ENCODE measurements at regions not wholly inside any gene's neighbourhood (a gene's known extent, or its start where the extent isn't known, plus 50 kb on each side); places are given as distances from the start of the nearest gene placed in this dataset.

DNA sequence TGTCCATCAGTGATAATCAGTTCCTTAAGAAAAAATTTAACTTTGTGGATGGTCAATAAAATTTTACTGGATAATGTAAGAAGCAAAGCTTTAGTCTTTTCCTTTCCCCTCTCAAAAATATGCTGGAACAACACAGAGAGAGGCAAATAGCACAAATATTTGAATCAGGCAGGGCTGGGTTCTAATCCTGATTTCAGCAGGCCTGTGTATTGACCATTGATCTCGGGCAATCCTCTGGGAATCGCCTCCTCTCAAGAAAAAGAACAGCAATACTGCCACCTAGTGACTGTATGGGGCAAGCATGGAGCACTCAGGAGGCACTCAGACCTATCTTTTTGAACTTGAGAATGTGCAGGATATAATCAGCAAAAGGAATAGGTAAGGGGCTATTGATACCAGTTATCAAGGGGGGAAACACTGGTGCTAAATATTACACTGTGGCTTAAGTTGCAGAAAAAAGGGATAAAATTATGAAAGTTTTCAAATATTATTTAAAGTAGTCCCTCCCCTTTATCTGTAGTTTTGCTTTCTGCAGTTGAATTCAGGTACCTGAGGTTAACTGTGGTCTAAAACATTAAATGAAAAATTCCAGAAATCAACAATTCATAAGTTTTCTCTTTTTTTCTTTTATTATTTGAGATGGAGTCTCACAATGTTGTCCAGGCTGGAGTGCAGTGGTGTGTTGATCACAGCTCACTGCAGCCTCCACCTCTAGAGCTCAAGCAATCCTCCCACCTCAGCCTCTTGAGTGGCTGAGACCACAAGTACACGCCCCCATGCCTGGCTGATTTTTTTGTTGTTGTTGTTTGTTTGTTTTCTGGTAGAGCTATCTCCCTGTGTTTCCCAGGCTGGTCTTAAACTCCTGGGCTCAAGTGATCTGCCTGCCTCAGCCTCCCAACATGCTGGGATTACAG lies 91.8 kb upstream of the NHSL1 start:
- DNase-seq (ENCODE audit: insufficient read length, low spot score) (no peak), FAIRE-seq (peak; percentile 45)
- TF ChIP-seq PAX5 (IDR thresholded peaks at IDR 0.05; ENCODE audit: insufficient read depth, low read length, severe bottlenecking), result no peak
- TF ChIP-seq POU2F2 (IDR thresholded peaks at IDR 0.05; ENCODE audit: low read depth, low read length), result no peak
- TF ChIP-seq SPI1 (IDR thresholded peaks at IDR 0.05; ENCODE audit: low read depth, low read length), result no peak
- no peak for TF ChIP-seq POLR2AphosphoS5 (IDR thresholded peaks at IDR 0.05; ENCODE audit: low read depth, low read length)

GRCh38 chr6:138592749-138593123 lies 93.4 kb upstream of the NHSL1 start:
- FAIRE-seq (no peak), DNase-seq (ENCODE audit: insufficient read length, low spot score) (no peak)
- TF ChIP-seq SPI1 (IDR thresholded peaks at IDR 0.05; ENCODE audit: low read depth, low read length) (peak; percentile 51), TAF1 (IDR thresholded peaks at IDR 0.05; ENCODE audit: low read depth, low read length) (no peak)

- peak; percentile 82 for FAIRE-seq
Measured at GRCh38 chr6:138593124-138593877, 94.0 kb upstream of the NHSL1 start.

GRCh38 chr6:138593909-138594757 lies 94.8 kb upstream of the NHSL1 start:
- no peak for DNase-seq (ENCODE audit: insufficient read length, low spot score)
- no peak for FAIRE-seq
- TF ChIP-seq SPI1 (IDR thresholded peaks at IDR 0.05; ENCODE audit: low read depth, low read length) (no peak), POU2F2 (IDR thresholded peaks at IDR 0.05; ENCODE audit: low read depth, low read length) (no peak), PAX5 (IDR thresholded peaks at IDR 0.05; ENCODE audit: insufficient read depth, low read length, severe bottlenecking) (no peak), POLR2AphosphoS5 (IDR thresholded peaks at IDR 0.05; ENCODE audit: low read depth, low read length) (no peak), POLR2A (IDR thresholded peaks at IDR 0.05; ENCODE audit: low read depth, low read length) (no peak), TAF1 (IDR thresholded peaks at IDR 0.05; ENCODE audit: low read depth, low read length) (no peak)

More at GRCh38 chr6:138593124-138593877, 94.0 kb upstream of the NHSL1 start:
- peak; percentile 22 for DNase-seq (ENCODE audit: insufficient read length, low spot score)
- TF ChIP-seq POLR2AphosphoS5 (IDR thresholded peaks at IDR 0.05; ENCODE audit: low read depth, low read length) (peak; percentile 77), TAF1 (IDR thresholded peaks at IDR 0.05; ENCODE audit: low read depth, low read length) (peak; percentile 69), POU2F2 (IDR thresholded peaks at IDR 0.05; ENCODE audit: low read depth, low read length) (peak; percentile 71), PAX5 (IDR thresholded peaks at IDR 0.05; ENCODE audit: insufficient read depth, low read length, severe bottlenecking) (no peak), SPI1 (IDR thresholded peaks at IDR 0.05; ENCODE audit: low read depth, low read length) (peak; percentile 61), POLR2A (IDR thresholded peaks at IDR 0.05; ENCODE audit: low read depth, low read length) (peak; percentile 79)

- TF ChIP-seq SPI1 (IDR thresholded peaks at IDR 0.05; ENCODE audit: low read depth, low read length) (no peak), POLR2AphosphoS5 (IDR thresholded peaks at IDR 0.05; ENCODE audit: low read depth, low read length) (no peak), POU2F2 (IDR thresholded peaks at IDR 0.05; ENCODE audit: low read depth, low read length) (no peak), POLR2A (IDR thresholded peaks at IDR 0.05; ENCODE audit: low read depth, low read length) (no peak), PAX5 (IDR thresholded peaks at IDR 0.05; ENCODE audit: insufficient read depth, low read length, severe bottlenecking) (no peak), TAF1 (IDR thresholded peaks at IDR 0.05; ENCODE audit: low read depth, low read length) (no peak)
- DNase-seq (ENCODE audit: insufficient read length, low spot score), result no peak
- FAIRE-seq, result no peak
Measured at GRCh38 chr6:138594758-138595140, 95.5 kb upstream of the NHSL1 start.

- FAIRE-seq (no peak), DNase-seq (ENCODE audit: insufficient read length, low spot score) (no peak)
- no peak for TF ChIP-seq TAF1 (IDR thresholded peaks at IDR 0.05; ENCODE audit: low read depth, low read length)
- no peak for TF ChIP-seq POLR2A (IDR thresholded peaks at IDR 0.05; ENCODE audit: low read depth, low read length)
- TF ChIP-seq POU2F2 (IDR thresholded peaks at IDR 0.05; ENCODE audit: low read depth, low read length), result no peak
Measured at GRCh38 chr6:138596126-138596525, 96.8 kb upstream of the NHSL1 start.

- TF ChIP-seq POLR2A (IDR thresholded peaks at IDR 0.05; ENCODE audit: low read depth, low read length) (no peak), TAF1 (IDR thresholded peaks at IDR 0.05; ENCODE audit: low read depth, low read length) (no peak), SPI1 (IDR thresholded peaks at IDR 0.05; ENCODE audit: low read depth, low read length) (no peak), POLR2AphosphoS5 (IDR thresholded peaks at IDR 0.05; ENCODE audit: low read depth, low read length) (no peak), PAX5 (IDR thresholded peaks at IDR 0.05; ENCODE audit: insufficient read depth, low read length, severe bottlenecking) (no peak), POU2F2 (IDR thresholded peaks at IDR 0.05; ENCODE audit: low read depth, low read length) (no peak)
- DNase-seq (ENCODE audit: insufficient read length, low spot score), result no peak
- FAIRE-seq, result no peak
Measured at GRCh38 chr6:138596591-138596990, 97.3 kb upstream of the NHSL1 start.

- TF ChIP-seq TAF1 (IDR thresholded peaks at IDR 0.05; ENCODE audit: low read depth, low read length), result no peak
- TF ChIP-seq POLR2AphosphoS5 (IDR thresholded peaks at IDR 0.05; ENCODE audit: low read depth, low read length), result no peak
- TF ChIP-seq POU2F2 (IDR thresholded peaks at IDR 0.05; ENCODE audit: low read depth, low read length), result no peak
- no peak for TF ChIP-seq POLR2A (IDR thresholded peaks at IDR 0.05; ENCODE audit: low read depth, low read length)
- TF ChIP-seq SPI1 (IDR thresholded peaks at IDR 0.05; ENCODE audit: low read depth, low read length), result no peak
- TF ChIP-seq PAX5 (IDR thresholded peaks at IDR 0.05; ENCODE audit: insufficient read depth, low read length, severe bottlenecking), result no peak
- no peak for FAIRE-seq
- DNase-seq (ENCODE audit: insufficient read length, low spot score), result no peak
Measured at GRCh38 chr6:138597336-138597735, 98.0 kb upstream of the NHSL1 start.

GRCh38 chr6:138598562-138599173 lies 99.4 kb upstream of the NHSL1 start:
- no peak for FAIRE-seq
- TF ChIP-seq POLR2A (IDR thresholded peaks at IDR 0.05; ENCODE audit: low read depth, low read length) (no peak), SPI1 (IDR thresholded peaks at IDR 0.05; ENCODE audit: low read depth, low read length) (no peak), POLR2AphosphoS5 (IDR thresholded peaks at IDR 0.05; ENCODE audit: low read depth, low read length) (no peak)

More at GRCh38 chr6:138598562-138599173, 99.4 kb upstream of the NHSL1 start:
- no peak for DNase-seq (ENCODE audit: insufficient read length, low spot score)
